GM03348 (cell line): ENCODE measurements at regions not wholly inside any gene's neighbourhood (a gene's known extent, or its start where the extent isn't known, plus 50 kb on each side); places are given as distances from the start of the nearest gene placed in this dataset.
"Not testable (repeated sequence)": the region's sequence is repeated elsewhere in the genome, so short reads cannot be mapped to it uniquely, and the experiment has no call there.

ENCODE experiments used
- DNase-seq: peaks from one replicate; pipeline ENCODE4 v3.0.0; 2012; ENCODE audit warnings: low spot score

DNA sequence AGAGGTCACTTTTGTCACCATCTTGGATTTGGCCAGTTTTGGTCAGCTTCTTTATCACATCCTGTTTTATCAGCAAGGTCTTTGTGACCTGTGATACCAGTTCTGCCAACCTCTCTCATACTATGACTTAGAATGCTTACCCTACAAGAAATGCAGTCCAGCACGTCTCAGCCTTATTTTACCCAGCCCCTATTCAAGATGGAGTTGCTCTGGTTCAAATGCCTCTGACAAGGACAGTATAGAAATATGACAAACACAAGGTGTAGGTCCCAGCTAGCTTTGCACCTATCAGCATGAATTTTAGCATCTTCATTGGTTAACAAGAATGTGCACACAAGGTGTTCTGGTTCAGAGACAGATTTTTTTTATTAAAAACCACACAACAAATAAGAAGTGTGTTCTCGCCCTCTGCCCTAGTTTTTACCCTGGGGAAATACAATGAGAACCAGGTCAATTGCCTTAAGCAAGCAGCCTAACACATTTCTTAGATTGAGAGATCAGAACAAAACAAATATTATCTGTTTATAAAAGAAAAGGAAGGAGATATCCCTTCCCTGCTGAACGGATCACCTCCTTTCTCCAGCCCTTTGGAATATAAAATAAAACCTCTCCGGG, 962.3 kb upstream of the PRKX start:
- no peak for DNase-seq

DNA sequence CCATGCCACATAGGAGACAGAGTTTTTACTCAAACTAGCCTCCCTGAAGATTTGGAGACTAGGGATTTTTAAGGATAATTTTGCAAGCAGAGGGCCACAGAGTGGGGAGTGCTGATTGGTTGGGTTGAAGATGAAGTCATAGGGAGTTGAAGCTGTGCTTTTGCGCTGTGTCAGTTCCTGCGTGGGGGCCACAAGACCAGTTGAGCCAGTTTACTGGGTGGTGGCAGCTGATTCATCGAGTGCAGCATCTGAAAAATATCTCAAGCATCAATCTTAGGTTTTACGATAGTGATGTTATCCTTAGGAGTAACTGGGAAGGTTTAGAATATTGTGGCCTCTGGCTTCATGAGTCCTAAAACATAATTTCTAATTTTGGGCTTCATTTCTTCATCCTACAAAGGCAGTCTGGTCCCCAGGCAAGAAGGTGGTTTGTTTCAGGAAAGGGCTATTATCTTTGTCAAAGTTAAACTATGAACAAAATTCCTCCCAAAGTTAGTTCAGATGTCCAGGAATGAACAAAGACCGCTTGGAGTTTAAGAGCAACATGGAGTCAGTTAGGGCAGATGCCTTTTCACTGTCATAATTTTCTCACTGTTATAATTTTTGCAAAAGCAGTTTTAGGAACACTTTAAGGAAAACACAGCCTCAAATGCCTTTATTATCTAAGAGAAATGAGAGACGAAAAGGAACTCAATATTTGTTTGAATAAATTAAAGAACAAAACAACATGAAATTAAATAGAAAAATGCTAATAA, 960.8 kb upstream of the PRKX start:
- DNase-seq: no peak

DNA sequence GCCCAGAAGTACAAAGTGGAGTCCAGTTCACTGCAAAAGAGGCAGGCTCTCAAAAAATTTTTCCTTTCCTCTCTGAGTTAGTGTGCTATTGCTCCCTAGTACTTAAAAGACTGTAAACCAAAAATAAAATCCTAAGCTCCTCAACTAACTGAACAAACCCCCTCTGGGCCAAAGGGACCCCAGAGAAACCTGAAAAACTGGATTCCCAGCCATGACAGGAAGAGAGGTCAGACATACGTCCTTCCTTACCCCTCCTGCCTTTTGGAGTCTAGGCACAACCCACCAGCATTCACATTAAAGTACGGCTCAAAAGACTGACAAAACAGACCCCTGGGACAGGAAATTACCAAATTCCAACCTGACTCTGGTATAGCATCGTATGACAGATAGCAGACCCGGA, 957.9 kb upstream of the PRKX start:
- DNase-seq: no peak

DNA sequence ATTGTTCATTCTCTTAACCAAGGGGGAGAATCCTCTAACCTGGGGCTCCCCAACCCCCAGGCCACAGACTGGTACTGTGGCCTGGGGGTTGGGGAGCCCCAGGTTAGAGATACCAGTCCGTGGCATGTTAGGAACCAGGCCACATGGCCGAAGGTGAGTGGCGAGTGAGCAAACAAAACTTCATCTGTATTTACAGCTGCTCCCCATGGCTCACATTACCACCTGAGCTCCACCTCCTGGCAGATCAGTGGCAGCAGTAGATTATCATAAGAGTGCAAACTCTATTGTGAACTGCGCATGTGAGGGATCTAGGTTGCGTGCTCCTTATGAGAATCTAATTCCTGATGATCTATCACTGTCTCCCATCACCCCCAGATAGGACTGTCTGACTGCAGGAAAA, 957.2 kb upstream of the PRKX start:
- DNase-seq: no peak

DNA sequence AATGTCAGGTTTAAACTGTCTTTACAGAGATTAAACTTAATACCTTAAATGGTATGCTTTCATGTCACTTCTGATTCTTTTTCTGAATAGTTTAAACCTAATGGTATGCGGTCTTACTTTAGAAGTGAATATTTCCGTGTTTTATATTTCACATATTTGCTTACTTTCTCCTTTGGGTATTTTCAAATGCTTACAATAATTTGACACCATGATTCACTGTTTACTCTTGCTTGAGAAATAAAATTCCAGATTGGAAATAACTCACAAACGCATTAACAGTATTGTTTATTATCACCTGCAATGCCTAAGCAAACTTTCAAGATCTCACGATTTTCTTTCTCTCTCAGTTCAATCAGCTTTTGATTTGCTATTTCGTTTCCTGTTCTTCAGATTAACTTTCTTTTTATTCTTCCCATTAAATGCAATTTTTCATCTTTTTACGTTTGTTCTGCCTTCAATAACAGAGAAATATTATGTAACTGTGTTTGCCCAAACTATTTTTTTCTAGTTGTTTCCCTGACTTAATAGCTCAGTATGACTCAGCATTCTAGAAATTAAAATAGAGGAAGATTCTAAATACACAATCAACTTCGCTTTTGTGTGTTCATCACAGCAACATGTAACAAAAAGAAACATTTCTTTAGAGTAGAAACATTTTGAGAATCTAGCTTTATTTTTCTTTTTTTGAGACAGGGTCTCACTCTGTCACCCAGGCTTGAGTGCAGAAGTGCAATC, 955.5 kb upstream of the PRKX start:
- DNase-seq: no peak

DNA sequence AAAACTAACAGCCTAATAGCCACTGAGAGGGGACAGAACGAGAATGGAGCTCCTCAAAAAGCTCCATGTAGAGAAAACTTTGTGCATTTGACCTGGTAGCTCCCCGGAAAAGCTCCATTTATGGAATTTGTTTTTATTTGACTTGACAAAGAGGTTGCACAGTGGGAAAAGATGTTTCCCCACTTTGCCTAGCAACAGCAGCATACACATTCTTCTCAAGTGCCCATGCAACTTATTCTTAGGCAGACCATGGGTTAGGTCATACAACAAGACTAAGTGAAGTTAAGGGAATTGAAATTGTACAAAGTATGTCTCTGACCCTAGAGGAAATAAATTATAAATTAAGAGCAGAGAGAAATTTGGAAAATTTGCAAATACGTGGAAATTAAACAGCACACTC, 949.6 kb upstream of the PRKX start:
- no peak for DNase-seq

DNA sequence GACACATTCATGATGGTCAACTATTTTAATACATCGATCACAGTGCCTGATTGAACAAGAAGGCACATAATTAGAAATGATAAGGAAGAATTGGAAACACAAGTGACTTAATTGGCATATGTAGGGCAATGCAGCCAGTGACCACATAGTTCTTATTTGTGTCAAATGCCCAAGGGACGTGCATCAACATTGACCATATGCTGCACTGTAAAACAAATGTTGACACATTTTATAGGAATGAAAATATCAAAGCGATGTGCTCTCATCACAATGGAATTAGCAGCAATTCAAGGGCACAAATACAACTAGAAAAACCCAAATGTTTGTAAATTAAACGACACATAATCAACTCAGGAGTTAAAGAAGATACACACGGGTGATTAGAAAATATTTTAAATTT, 948.3 kb upstream of the PRKX start:
- no peak for DNase-seq

DNA sequence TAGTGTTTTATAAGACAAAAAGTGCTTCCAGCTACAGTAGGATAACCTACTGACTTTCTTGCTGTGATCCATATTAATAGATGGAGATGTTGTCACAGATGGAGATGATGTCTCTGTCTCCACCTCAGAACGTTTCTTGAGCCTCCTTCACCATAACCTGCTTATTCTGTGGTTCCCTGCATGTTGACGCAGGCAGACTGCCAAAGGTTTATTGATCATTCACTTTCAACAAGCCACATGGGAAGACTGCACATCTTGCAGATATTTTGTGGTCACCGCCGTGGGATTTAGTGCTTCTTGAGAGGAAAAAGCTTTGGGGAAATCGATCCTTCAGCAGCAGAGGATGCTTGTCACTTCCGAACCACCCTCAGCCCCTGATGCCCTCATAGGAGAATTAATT, 943.0 kb upstream of the PRKX start:
- no peak for DNase-seq

DNA sequence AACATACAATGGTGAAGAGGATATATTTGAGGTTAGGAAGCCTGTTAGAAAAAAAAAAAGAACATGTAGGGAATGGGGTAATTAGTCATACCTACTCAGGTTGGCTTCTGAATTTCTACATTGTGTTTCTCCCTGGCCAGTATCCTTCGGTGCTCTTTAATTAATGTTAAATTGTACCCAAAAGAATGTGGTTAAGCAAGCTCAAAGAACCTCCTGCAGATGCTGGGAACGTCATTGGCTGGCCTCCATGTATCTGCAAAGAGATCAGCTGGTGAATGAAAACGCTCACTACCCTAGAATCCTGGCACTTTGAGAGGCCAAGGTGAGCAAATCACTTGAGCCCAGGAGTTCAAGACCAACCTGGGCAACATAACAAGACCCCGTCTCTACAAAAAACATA, 942.3 kb upstream of the PRKX start:
- no peak for DNase-seq

DNA sequence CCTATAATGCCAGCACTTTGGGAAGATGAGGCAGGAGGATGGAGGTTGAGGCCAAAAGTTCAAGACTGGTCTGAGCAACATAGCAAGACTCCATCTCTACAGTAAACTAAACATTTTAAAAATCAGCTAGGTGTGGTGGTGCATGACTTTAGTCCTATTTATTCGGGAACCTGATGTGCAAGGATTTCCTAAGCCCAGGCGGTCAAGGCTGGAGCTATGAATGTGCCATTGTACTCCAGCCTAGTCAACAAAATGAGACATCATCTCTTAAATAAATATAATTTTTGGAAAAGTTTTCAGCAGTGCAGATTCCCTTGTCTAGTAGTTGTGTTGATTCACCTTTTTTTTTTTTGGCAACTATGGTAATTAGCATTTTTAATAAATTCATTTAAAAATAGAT, 928.7 kb upstream of the PRKX start:
- DNase-seq: no peak

DNA sequence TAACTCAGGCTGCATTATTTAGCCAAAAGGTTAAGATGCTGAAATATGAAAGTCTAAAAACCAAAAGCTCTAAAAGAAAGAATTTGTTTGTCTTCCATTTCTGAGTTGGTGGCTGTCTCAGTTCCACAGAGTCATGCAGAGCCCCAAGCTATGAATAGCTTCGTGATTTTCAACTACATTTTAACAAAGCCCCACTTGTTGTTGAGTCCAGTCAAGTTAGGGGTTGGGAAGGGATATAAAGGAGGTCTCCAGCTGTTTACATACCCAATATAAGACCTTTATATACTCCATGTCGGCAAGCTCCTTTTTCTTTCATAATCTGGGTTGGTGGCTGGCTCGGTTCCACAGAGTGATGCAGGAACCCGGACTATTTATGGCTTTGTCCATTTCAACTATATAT, 924.6 kb upstream of the PRKX start:
- no peak for DNase-seq

DNA sequence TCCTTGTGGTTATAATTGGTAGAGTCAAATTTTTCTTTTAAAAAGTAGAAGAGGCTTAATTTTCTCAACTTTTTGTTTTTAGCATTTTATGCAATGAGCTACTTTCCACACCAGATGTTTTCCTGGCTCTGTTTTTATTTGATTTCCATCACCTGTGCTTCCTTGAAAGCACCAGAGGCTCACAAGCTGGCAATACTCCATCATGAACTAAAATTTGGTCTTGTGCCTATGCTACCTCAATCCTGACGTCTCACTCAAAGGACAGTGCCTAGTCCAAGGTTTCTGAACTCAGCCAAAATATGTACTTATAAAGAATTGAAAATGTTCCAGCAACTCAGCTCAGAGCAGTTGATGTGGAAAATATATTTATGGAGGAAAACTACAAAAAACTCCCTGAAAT, 914.0 kb upstream of the PRKX start:
- no peak for DNase-seq

DNA sequence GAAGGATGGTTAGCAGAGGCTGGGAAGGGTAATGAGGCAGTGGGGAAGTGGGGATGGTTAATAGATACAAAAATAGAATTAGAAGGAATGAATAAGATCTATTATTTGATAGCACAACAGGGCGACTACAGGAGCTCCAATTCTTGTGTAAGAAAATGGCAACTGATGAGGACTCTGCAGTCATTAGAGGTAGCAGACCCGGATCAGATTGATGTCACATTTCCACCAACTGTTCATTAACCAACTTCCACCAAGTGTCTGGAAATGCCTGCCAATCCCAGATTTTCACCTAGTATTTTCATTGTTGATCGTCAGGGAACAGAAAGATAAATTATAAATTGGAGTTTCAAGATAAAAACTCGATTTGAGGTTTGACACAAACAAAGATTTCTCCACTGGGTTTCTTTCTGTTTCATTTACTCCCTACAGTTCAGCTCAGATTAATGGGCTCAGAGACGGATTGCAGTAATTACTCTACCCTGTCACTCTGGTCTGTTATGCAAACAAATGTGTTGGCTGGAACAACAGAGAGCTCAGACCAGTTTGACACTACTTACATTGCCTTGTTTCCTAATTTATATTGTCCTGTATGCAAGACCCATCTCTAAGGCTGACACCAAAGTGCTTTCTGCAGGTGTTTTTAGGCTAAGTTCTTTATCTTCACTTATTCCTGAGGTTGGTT, 909.2 kb upstream of the PRKX start:
- no peak for DNase-seq

DNA sequence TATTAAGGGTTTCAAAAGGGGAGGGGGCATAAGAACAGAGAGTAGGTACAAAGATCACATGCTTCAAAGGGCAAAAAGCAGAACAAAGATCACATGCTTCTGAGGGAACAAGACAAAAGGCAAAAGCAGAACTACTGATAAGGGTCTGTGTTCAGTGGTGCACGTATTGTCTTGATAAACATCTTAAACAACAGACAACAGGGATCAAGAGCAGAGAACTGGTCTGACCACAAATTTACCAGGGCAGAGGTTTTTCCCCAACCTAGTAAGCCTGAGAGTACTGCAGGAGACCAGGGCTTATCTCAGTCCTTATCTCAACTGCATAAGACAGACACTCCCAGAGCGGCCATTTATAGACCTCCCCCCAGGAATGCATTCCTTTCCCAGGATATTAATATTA, 900.2 kb upstream of the PRKX start:
- DNase-seq: not testable (repeated sequence)

DNA sequence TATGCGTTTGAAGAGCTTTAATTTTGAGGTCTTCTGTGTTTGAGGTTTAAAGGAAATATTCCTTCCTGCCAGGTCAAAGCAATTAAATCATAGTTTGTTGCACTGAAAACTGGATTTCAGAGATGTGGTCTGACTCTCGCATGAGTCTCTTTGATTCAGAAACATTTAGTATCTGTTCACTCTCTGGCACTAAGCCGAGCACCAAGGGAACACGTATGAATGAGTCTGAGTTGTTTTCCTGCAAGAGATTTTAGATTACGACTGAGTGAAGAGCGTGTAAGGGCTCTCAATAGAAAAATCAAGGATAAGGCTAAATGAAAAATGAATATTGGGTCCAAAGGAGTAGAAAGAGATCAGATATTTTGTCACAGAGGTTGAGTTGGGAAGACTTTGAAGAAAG, 875.4 kb upstream of the PRKX start:
- no peak for DNase-seq

DNA sequence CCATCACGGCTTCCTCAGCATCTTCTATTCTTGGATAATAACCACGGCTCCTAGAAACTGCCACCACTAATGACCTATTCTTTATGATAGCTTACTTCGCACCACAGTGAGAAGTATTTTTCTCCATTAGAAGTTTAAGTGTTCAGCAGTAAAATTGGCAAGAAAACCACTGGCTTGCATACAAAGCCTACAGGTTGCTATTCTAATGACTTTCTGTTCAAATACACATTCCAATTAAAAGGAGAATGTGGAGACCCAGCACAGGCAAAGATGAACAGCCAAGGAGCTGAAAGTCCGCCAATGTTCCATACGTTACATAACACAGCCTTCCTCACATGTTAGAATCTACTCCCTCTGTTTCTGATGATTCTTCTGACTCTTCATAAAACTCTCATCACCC, 875.0 kb upstream of the PRKX start:
- DNase-seq: no peak

DNA sequence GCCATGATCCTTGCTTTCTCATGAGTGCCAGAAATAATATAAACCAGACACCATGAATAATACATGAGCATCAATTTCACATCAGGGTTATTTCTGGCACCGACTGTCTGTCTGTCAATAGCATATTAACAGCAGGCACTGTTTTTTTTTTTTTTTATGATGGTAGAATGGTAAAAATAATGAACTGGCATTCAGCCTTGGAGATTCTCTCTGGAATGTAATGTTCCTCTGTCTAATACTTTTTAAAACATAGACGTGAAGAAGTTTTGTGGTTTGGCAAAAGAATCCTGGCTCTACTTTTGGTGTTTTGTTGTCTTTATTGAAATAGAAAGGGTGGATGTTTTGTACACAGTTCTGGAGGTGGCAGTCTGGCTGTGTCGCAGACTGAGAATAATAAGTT, 874.6 kb upstream of the PRKX start:
- DNase-seq: no peak

DNA sequence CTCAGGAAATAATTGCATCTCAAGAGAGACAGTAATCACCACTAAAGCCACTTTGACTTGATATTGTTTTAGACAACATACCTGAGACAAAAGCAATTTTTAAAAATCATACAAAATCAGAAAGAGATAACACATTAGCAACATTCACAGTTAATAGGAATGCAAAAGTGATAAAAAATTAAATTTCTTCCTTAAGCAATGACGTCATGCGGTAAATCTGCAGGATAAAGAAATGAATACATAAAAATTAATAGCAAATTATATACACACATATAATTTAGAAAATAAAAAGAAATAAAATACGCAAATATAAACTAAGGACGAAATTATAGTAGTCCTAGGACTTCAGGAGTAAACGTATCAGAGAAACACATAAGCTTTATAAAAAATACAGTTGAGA, 866.5 kb upstream of the PRKX start:
- DNase-seq: no peak

DNA sequence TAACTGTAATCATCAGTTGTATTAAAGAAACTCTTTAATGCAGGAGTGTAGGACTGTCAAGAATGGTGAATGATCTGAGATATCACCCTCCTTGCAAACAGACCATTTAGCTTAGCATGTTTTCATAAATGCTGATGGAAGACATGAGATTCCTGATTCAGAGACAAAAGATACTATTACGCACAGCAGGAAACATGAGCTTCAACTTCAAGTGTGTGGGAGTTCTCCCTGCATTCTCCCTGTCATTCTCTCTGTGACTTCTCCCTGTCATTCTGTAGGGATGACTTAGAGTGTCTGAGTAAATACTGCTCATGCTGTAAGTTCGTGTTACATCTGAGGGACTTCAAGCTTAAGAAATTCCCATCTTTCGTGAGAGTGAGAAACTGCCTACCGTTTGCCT, 866.0 kb upstream of the PRKX start:
- no peak for DNase-seq

DNA sequence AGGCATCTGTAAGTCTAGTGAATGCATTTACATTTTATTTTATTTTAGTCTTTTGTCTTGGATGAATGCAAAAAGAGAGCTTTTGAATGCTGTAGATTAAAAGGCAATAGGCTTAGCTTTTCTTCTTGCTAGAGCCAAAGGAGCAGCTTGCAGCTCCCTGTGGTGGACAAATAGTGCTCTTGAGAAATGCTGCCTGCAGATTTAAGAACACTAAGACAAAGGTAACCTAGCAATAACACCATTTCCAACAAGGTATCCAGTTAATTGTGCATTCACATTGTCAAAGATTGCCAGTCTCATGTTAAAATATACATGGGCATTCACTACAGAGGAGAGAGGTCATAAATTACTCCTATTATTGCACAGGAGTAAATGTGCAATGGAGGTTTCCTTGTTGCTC, 859.2 kb upstream of the PRKX start:
- no peak for DNase-seq

DNA sequence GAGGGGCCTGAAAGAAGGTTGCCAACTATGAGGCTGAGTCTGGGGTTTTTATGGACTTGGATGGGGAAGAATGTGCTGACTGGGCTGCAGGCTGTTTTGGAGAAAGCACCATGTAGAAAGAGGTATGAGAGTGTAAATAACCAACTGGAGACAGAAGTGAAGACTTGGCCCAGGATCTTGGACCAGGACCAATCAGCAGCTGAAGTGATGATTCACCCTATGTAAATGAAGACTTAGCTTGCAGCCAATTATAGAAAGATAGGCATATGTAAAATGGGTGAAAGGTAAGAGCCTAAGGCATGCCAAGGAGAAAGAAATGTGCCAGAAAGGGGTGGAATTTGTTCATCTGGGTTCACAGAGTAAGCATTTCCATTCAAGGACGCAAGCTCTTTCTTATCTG, 856.7 kb upstream of the PRKX start:
- no peak for DNase-seq

DNA sequence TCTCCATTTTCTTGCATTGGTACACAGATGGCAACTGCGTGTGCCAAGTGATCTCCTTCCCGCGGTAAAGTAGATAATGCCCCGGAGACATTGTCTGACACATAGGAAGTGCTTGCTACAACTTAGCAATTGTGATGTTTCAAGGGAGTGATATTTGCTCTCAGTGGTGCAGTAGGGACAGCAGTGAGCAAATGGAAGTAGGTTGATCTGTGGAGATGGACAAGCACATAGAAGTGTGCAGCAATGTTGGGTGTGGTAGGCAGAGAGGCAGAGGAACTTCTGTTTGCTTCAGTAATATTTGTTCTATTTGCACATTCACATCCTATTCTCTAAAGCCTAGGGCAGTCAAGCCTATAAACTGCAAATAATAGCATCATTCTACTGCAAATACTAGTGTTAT, 846.7 kb upstream of the PRKX start:
- no peak for DNase-seq

DNA sequence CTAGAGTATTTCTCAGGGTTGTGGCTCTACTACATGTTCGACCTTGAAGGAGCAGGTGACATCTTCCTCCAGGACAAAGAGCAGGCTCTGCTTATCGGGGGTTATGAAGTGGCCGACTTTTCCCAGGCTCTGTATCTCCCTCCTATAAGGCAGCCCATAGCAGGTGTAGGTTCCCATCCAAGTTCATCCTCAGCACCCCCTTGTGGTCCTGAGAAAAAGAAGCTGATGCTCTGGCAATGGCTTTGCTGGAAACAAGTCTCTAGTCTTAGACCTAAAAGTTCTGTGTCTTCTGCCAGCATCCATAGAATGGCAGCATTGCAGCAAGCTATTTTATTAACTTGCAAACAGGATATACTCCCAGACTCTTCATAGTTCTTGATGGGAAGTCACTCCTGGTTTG, 836.6 kb upstream of the PRKX start:
- no peak for DNase-seq
